ENCODE measurements at regions not wholly inside any gene's neighbourhood (a gene's known extent, or its start where the extent isn't known, plus 50 kb on each side); places are given as distances from the start of the nearest gene placed in this dataset.

DNA sequence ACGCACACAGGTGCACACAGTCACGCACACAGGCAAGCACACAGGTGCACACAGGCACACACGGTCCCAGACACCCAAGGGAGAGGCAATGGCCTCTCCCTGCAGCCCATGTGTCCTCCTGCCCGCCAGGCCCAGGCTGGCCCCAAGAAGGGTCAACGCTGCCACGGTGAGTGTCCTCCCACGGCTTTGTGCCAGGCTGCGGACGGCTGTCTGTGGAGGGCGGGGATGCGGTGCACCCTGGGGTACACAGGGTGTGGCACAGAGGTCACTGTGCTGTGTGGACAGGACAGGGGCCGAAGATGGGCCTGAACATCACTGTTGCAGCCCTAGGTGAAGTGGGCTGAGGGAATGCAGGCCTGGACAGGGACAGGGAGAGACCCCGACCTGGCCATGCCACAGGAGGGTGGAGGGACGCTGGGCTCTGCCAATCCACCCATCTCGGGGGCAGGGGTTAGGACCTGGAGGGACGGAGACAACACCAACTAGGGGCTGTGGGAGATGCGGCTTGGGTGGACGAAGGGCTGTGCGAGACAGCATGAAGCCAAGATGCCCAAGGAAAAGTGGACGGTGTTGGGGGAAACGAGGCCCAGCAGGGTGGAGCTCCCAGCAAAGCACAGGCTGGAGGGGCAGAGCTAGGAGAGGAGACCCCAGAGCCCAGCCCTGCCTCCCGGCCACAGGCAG is 523.8 kb downstream of the BRD1 start:
- CTCF ChIA-PET = interaction anchor here (1.1 to 3.6 kb wide), 10 partner anchors 12 to 324 kb away, joined by 3 to 207 read pairs (median 6); no protein-coding TSS in a partner anchor
- no peak for ATAC-seq
- Histone ChIP-seq H3K9me3 (ENCODE audit: control insufficient read depth in 1 of 2, insufficient read depth in 1 of 2, low read depth in 1 of 2, low read length in 2 of 2) (no peaks in the 10 kb centered on the region), H2AFZ (ENCODE audit: low read depth, low read length, poor library complexity, severe bottlenecking) (no peak overlapping the region), H4K20me1 (ENCODE audit: insufficient read depth) (no peaks in the 10 kb centered on the region), H3K36me3 (ENCODE audit: control insufficient read depth in 1 of 2, insufficient read depth in 2 of 2, low read length in 2 of 2) (no peaks in the 10 kb centered on the region), H3K9me2 (ENCODE audit: insufficient read depth) (no peaks in the 10 kb centered on the region), H3K4me2 (ENCODE audit: low read length) (no peak overlapping the region), H3K4me1 (ENCODE audit: control insufficient read depth in 1 of 2, insufficient read depth in 2 of 2, low read length in 2 of 2) (peaks cover 0 to 7% of the 10 kb centered on the region in 2 experiments; a peak in 1 of 4 replicates), H3K9ac (ENCODE audit: low read length) (no peak overlapping the region), H3K79me2 (ENCODE audit: insufficient read depth, low read length) (no peaks in the 10 kb centered on the region), H3K27me3 (ENCODE audit: insufficient read depth, low read length) (peaks cover 5% of the 10 kb centered on the region; the same call in 1 of the 2 replicates), H3K27ac (ENCODE audit: low read depth, low read length) (no peak overlapping the region), H3K4me3 (replicated peaks in 1 of 2; ENCODE audit: low read depth in 1 of 2, low read length in 2 of 2) (no peak overlapping the region)
- TF ChIP-seq, protein P1, sequence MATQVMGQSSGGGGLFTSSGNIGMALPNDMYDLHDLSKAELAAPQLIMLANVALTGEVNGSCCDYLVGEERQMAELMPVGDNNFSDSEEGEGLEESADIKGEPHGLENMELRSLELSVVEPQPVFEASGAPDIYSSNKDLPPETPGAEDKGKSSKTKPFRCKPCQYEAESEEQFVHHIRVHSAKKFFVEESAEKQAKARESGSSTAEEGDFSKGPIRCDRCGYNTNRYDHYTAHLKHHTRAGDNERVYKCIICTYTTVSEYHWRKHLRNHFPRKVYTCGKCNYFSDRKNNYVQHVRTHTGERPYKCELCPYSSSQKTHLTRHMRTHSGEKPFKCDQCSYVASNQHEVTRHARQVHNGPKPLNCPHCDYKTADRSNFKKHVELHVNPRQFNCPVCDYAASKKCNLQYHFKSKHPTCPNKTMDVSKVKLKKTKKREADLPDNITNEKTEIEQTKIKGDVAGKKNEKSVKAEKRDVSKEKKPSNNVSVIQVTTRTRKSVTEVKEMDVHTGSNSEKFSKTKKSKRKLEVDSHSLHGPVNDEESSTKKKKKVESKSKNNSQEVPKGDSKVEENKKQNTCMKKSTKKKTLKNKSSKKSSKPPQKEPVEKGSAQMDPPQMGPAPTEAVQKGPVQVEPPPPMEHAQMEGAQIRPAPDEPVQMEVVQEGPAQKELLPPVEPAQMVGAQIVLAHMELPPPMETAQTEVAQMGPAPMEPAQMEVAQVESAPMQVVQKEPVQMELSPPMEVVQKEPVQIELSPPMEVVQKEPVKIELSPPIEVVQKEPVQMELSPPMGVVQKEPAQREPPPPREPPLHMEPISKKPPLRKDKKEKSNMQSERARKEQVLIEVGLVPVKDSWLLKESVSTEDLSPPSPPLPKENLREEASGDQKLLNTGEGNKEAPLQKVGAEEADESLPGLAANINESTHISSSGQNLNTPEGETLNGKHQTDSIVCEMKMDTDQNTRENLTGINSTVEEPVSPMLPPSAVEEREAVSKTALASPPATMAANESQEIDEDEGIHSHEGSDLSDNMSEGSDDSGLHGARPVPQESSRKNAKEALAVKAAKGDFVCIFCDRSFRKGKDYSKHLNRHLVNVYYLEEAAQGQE (IDR thresholded peaks at IDR 0.05; ENCODE audit: low read depth) = no peak
- TF ChIP-seq, protein P2, sequence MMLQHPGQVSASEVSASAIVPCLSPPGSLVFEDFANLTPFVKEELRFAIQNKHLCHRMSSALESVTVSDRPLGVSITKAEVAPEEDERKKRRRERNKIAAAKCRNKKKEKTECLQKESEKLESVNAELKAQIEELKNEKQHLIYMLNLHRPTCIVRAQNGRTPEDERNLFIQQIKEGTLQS (IDR thresholded peaks at IDR 0.05) = no peak
- TF ChIP-seq, protein P3, sequence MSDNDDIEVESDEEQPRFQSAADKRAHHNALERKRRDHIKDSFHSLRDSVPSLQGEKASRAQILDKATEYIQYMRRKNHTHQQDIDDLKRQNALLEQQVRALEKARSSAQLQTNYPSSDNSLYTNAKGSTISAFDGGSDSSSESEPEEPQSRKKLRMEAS (IDR thresholded peaks at IDR 0.05) = no peak
- TF ChIP-seq EZH2phosphoT487 (IDR thresholded peaks at IDR 0.05; ENCODE audit: borderline replicate concordance) (no peak), CEBPB (IDR thresholded peaks at IDR 0.05; ENCODE audit: low read depth) (no peak), POLR2A (IDR thresholded peaks at IDR 0.05; ENCODE audit: borderline replicate concordance, extremely low read depth, insufficient read depth, insufficient read length) (no peak), FOSL1 (IDR thresholded peaks at IDR 0.05; ENCODE audit: low read depth) (no peak), POLR2AphosphoS5 (IDR thresholded peaks at IDR 0.05; ENCODE audit: low read depth, low read length) (no peak), RAD21 (IDR thresholded peaks at IDR 0.05; ENCODE audit: low read depth) (no peak), ELF1 (IDR thresholded peaks at IDR 0.05; ENCODE audit: borderline replicate concordance, low read depth) (no peak), SRF (IDR thresholded peaks at IDR 0.05; ENCODE audit: low read depth) (no peak), SIN3A (IDR thresholded peaks at IDR 0.05; ENCODE audit: low read depth) (no peak), ZFX (IDR thresholded peaks at IDR 0.05) (no peak), JUND (IDR thresholded peaks at IDR 0.05) (no peak), ZNF274 (IDR thresholded peaks at IDR 0.05; ENCODE audit: low read depth, low read length) (no peak), CBX3 (IDR thresholded peaks at IDR 0.05; ENCODE audit: low read depth) (no peak), EZH2 (IDR thresholded peaks at IDR 0.05) (no peak)
- TF ChIP-seq, protein P4, sequence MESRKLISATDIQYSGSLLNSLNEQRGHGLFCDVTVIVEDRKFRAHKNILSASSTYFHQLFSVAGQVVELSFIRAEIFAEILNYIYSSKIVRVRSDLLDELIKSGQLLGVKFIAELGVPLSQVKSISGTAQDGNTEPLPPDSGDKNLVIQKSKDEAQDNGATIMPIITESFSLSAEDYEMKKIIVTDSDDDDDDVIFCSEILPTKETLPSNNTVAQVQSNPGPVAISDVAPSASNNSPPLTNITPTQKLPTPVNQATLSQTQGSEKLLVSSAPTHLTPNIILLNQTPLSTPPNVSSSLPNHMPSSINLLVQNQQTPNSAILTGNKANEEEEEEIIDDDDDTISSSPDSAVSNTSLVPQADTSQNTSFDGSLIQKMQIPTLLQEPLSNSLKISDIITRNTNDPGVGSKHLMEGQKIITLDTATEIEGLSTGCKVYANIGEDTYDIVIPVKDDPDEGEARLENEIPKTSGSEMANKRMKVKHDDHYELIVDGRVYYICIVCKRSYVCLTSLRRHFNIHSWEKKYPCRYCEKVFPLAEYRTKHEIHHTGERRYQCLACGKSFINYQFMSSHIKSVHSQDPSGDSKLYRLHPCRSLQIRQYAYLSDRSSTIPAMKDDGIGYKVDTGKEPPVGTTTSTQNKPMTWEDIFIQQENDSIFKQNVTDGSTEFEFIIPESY (IDR thresholded peaks at IDR 0.05; ENCODE audit: extremely low read depth, insufficient replicate concordance, low read length) = no peak
- intact Hi-C loops (cut with micrococcal nuclease) = no loop called here
- POLR2A ChIA-PET = no interaction called here
- BruUV-seq (replicated peaks) = no TSS peak
- DNase-seq (ENCODE audit: low read depth, low spot score) = no peak
- RAD21 ChIA-PET (ENCODE audit: low non-redundant PET in 1 of 2, low total read pairs in 2 of 2, uncharacterized antibody in 2 of 2, unreplicated experiment in 2 of 2) = interaction anchor here (1.8 kb wide), 2 partner anchors 257 to 258 kb away, joined by 40 to 45 read pairs; no protein-coding TSS in a partner anchor
